ENCODE measurements at regions not wholly inside any gene's neighbourhood (a gene's known extent, or its start where the extent isn't known, plus 50 kb on each side); places are given as distances from the start of the nearest gene placed in this dataset.

DNA sequence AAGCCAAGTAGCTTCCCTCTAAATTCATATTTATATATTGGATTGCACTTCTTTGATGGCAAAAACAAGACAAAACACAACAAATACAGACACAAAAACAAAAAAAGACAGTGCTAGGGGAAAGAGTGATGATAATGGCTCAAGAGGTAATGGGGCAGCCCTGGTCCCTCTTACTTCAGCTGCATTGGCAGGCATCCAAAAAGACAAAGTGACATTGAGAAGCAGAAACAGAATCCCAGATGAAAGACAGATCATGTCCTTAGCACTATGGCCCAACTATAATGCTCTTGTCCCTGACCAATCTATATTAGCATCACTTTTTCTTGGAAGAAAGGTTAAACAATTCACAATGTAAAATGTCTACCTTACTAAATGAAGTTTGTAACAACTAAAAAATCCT, 76.2 kb downstream of the GPR85 start:
- H3K27ac ChIP-seq = no peak overlapping the region
- TF ChIP-seq, protein P1, sequence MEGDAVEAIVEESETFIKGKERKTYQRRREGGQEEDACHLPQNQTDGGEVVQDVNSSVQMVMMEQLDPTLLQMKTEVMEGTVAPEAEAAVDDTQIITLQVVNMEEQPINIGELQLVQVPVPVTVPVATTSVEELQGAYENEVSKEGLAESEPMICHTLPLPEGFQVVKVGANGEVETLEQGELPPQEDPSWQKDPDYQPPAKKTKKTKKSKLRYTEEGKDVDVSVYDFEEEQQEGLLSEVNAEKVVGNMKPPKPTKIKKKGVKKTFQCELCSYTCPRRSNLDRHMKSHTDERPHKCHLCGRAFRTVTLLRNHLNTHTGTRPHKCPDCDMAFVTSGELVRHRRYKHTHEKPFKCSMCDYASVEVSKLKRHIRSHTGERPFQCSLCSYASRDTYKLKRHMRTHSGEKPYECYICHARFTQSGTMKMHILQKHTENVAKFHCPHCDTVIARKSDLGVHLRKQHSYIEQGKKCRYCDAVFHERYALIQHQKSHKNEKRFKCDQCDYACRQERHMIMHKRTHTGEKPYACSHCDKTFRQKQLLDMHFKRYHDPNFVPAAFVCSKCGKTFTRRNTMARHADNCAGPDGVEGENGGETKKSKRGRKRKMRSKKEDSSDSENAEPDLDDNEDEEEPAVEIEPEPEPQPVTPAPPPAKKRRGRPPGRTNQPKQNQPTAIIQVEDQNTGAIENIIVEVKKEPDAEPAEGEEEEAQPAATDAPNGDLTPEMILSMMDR (IDR thresholded peaks at IDR 0.05) = no peak
- H3K9ac ChIP-seq = no peak overlapping the region
- H3K4me3 ChIP-seq (ENCODE audit: low read depth, low read length) = no peak overlapping the region
- H3K4me2 ChIP-seq (ENCODE audit: low read length) = no peak overlapping the region
- H2AFZ ChIP-seq = no peak overlapping the region
- H3K79me2 ChIP-seq = no peaks in the 10 kb centered on the region
- no peaks in the 10 kb centered on the region for H3K36me3 ChIP-seq (ENCODE audit: control insufficient read depth, insufficient read depth, low read length)
- H3K9me3 ChIP-seq (ENCODE audit: control insufficient read depth, low read length) = no peaks in the 10 kb centered on the region
- H3K27me3 ChIP-seq (ENCODE audit: control insufficient read depth, insufficient read depth, low read length) = no peaks in the 10 kb centered on the region
- H3K4me1 ChIP-seq = no peaks in the 10 kb centered on the region

DNA sequence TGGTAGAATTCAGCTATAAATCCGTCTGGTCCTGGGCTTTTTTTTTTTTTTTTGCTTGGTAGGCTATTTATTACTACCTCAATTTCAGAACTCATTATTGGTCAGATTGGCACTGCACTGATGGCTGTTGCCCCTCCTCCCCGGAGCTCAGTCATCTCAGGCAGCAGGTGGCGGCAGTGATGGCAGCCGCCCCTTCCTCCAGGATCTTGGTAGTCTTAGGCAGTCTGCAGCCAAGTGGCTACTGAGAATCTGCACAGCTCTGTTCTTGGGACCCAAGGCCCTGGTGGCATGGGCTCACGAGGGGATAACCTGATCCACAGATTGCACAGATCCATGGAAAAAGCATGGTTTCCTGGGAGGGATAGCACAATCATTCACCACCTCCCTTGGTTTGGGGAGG, 77.9 kb downstream of the GPR85 start:
- H3K9ac ChIP-seq = no peak overlapping the region
- H3K9me3 ChIP-seq (ENCODE audit: control insufficient read depth, low read length) = no peaks in the 10 kb centered on the region
- TF ChIP-seq, protein P1 (IDR thresholded peaks at IDR 0.05) = no peak
- H3K79me2 ChIP-seq = no peaks in the 10 kb centered on the region
- no peaks in the 10 kb centered on the region for H3K36me3 ChIP-seq (ENCODE audit: control insufficient read depth, insufficient read depth, low read length)
- H3K4me2 ChIP-seq (ENCODE audit: low read length) = no peak overlapping the region
- H3K4me1 ChIP-seq = no peaks in the 10 kb centered on the region
- H2AFZ ChIP-seq = no peak overlapping the region
- no peaks in the 10 kb centered on the region for H3K27me3 ChIP-seq (ENCODE audit: control insufficient read depth, insufficient read depth, low read length)
- H3K27ac ChIP-seq = no peak overlapping the region
- H3K4me3 ChIP-seq (ENCODE audit: low read depth, low read length) = no peak overlapping the region

DNA sequence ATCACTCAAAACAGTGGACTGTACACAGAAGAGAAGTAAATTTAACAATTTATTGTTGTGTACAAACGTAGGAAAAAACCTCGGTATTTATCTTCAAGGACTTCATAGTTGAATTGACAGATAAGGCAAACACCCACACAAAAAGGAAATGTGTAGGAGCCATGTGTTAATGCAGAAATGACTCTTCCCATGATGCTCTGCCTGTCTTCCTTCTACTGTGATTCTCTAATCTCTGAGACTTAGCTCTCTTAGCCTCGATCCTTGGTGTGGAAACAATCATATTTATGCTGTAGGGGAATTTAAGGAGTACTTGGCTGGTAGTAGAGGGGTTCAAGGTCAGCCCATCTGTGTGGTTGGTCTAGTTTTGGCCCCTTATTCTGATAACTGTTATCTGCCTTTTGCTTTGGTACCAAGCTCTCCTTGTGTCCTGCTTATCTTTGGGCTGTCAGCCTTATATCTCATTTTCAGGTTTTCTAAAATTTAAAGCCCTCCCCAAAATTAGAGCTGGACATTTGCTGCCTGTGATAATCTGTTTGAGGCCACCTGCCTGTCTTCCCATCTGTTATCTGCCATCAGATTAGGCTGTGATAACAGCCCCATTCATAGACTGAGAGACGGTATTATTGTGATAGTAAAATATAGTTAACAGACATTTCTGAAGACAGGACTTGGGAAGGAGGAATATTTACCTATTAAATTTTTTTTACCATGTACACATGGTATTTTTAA, 81.7 kb downstream of the GPR85 start:
- no peak overlapping the region for H3K4me2 ChIP-seq (ENCODE audit: low read length)
- no peak overlapping the region for H3K27ac ChIP-seq
- H3K27me3 ChIP-seq (ENCODE audit: control insufficient read depth, insufficient read depth, low read length) = no peaks in the 10 kb centered on the region
- H3K9ac ChIP-seq = no peak overlapping the region
- H3K4me3 ChIP-seq (ENCODE audit: low read depth, low read length) = no peak overlapping the region
- no peaks in the 10 kb centered on the region for H3K79me2 ChIP-seq
- TF ChIP-seq, protein P1 (IDR thresholded peaks at IDR 0.05) = no peak
- no peaks in the 10 kb centered on the region for H3K4me1 ChIP-seq
- H2AFZ ChIP-seq = no peak overlapping the region
- no peaks in the 10 kb centered on the region for H3K36me3 ChIP-seq (ENCODE audit: control insufficient read depth, insufficient read depth, low read length)
- no peaks in the 10 kb centered on the region for H3K9me3 ChIP-seq (ENCODE audit: control insufficient read depth, low read length)

GRCh38 chr7:113000316-113001020, 86.2 kb downstream of the GPR85 start:
- no peak overlapping the region for H3K4me3 ChIP-seq (ENCODE audit: low read depth, low read length)
- no peak overlapping the region for H3K27ac ChIP-seq
- no peak overlapping the region for H2AFZ ChIP-seq
- no peaks in the 10 kb centered on the region for H3K4me1 ChIP-seq
- no peaks in the 10 kb centered on the region for H3K36me3 ChIP-seq (ENCODE audit: control insufficient read depth, insufficient read depth, low read length)
- H3K4me2 ChIP-seq (ENCODE audit: low read length) = no peak overlapping the region
- H3K27me3 ChIP-seq (ENCODE audit: control insufficient read depth, insufficient read depth, low read length) = no peaks in the 10 kb centered on the region
- no peak overlapping the region for H3K9ac ChIP-seq
- no peaks in the 10 kb centered on the region for H3K79me2 ChIP-seq
- TF ChIP-seq, protein P1 (IDR thresholded peaks at IDR 0.05) = no peak
- H3K9me3 ChIP-seq (ENCODE audit: control insufficient read depth, low read length) = no peaks in the 10 kb centered on the region

Data from parathyroid adenoma (tissue), 2 donors.